ENCODE measurements at regions not wholly inside any gene's neighbourhood (a gene's known extent, or its start where the extent isn't known, plus 50 kb on each side); places are given as distances from the start of the nearest gene placed in this dataset.

DNA sequence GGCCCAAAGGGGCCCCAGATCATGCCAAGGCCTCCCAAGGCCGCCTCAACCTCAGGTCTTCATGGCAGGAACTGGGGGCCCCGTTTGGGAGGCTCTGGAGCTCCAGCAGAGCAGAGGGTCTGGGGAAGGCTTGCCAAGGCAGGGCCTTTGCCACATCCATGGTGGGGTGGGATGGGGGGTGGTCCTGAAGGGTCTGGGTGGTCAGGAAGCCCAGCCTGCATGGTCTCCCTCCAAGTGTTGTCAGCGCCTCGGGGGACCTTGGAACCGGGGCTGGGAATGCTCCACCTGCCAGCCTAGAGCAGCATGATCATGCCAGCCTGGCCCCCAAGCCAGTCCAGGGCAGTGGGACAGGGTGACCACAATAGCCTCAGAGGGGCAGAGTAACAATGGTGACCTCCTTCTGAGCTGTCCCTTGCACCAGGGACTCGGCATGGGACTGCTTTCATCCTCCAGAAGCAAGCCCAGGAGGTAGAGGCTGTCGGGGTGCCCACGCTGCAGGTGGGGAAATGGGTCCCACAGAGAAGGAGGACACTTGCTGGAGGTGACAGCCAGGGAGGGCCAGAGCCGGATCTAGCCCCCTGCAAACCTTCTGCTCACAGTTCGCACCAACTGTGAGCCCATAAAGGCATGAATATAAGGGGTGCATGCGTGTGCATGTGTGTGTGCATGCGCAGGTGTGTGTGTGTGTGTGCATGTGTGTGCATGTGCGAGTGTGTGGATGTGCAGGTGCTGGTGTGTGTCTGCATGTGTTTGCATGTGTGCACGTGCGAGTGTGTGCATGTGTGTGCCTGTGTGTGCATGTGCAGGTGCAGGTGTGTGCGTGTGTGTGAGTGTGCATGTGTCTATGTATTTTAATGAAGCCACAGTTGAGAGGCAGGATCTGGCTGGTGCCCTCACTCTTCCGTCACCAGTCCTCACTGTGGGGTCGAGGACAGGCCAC is 63.8 kb downstream of the MYEOV start:
- TF ChIP-seq, protein P1, sequence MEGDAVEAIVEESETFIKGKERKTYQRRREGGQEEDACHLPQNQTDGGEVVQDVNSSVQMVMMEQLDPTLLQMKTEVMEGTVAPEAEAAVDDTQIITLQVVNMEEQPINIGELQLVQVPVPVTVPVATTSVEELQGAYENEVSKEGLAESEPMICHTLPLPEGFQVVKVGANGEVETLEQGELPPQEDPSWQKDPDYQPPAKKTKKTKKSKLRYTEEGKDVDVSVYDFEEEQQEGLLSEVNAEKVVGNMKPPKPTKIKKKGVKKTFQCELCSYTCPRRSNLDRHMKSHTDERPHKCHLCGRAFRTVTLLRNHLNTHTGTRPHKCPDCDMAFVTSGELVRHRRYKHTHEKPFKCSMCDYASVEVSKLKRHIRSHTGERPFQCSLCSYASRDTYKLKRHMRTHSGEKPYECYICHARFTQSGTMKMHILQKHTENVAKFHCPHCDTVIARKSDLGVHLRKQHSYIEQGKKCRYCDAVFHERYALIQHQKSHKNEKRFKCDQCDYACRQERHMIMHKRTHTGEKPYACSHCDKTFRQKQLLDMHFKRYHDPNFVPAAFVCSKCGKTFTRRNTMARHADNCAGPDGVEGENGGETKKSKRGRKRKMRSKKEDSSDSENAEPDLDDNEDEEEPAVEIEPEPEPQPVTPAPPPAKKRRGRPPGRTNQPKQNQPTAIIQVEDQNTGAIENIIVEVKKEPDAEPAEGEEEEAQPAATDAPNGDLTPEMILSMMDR (IDR thresholded peaks at IDR 0.05; ENCODE audit: insufficient read depth, low read depth, low read length, missing control alignments) = no peak
- no peak overlapping the region for H3K4me3 ChIP-seq (ENCODE audit: low read depth, low read length)
- DNase-seq (ENCODE audit: low read depth) = no peak

DNA sequence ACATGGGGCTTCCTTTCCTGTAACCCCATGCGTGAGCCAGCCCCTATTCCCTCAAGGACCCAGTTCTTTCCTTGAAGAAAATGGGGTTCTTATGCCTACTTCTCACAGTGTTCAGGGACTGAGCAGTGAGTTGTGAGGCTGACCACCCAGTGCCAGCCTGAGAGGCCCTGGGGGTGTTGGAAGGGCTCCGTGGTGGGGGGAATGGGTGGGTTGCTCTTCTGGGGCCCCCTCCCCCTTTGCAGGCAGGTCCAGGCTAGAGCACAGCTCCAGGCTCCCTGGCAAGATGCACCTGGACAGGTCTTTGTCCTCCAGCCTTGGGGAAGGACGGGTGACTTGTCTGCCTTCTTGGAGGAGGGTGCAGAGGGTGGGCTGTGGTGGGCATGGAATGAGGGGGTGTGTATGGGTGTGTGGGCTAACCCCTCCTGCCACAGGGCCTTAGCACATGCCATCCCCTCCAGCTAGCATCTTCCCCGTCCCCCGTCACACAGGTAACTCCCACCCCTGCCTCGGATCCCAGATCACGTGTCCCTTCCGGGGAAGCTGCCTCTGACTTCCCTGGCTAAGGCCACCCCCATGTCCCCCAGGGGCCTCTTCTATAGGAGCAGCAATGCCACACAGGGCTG is 64.6 kb downstream of the MYEOV start:
- H3K4me3 ChIP-seq (ENCODE audit: low read depth, low read length) = no peak overlapping the region
- TF ChIP-seq, protein P1 (IDR thresholded peaks at IDR 0.05; ENCODE audit: insufficient read depth, low read depth, low read length, missing control alignments) = no peak
- DNase-seq (ENCODE audit: low read depth) = no peak

DNA sequence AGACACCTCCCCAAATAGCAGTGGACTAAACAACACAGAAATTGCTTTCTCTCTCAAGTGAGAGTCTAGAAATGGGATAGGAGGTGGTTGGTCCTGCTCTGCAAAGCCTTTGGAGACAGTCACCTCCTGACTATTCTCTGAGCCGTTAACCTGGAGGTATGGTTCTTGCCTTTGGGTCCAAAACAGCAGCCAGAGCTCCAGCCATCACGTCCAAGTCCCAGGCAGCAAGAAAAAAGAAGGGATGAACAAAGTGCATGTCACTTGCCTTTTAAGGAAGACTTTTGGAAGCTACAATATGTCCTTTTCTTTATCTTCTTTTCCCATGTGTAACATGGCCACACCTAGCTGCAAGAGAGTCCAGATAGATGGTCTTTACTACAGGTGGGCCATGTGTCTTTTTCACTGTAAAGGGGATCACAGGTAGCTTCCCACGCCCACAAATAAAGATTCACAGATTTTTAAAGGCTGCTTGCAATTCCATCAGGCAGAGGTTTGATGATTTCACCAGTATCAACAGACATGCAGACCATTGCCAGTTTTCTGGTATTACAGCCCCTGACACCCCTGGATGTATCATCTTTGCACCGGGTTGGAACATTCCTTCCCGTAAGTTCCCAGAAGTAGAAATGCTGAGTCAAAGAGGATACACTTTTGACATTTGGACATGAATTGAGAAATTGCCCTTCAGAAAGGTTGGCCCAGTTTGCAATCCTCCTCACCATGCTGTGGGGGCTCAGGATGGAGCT is 66.0 kb downstream of the MYEOV start:
- TF ChIP-seq, protein P1 (IDR thresholded peaks at IDR 0.05; ENCODE audit: insufficient read depth, low read depth, low read length, missing control alignments) = no peak
- no peak overlapping the region for H3K4me3 ChIP-seq (ENCODE audit: low read depth, low read length)
- DNase-seq (ENCODE audit: low read depth) = no peak

DNA sequence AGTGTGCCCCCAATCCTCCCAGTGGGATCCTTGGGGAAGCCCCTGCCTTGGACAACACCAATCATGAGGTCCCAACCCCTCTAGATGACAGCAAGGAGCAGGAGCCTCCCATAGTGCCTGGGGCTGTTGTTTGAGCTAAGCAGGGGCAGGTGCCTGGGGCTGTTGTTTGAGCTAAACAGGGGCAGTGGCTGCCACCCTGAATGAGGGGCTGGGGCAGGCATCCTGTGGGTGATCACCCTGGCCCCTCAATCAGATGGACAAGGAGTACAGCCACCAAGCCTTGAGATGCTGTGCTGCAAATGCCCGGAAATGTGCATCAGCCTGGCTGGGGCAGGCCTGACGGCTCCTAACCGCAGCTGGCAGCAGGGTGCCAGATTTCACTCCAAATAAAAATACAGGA is 66.7 kb downstream of the MYEOV start:
- DNase-seq (ENCODE audit: low read depth) = no peak
- H3K4me3 ChIP-seq (ENCODE audit: low read depth, low read length) = no peak overlapping the region
- TF ChIP-seq, protein P1 (IDR thresholded peaks at IDR 0.05; ENCODE audit: insufficient read depth, low read depth, low read length, missing control alignments) = no peak

DNA sequence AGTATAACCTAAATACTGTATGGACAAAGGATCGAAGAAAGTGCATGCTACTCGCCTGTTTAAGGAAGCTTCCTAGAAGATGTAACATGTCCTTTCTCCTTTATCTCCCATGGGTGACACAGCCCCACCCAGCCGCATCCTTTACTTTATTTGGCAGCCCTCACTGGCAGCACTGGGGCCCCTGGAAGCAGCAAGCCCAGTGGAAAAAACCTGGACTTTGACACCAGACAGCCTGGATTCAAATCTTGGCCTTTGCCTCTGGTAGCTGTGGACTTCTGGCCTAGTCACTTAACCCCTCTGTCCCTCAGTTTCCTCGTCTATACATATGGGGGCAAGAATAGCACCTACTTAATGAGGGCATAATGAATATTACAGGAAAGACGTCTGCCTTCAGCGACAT is 67.1 kb downstream of the MYEOV start:
- no peak for DNase-seq (ENCODE audit: low read depth)
- TF ChIP-seq, protein P1 (IDR thresholded peaks at IDR 0.05; ENCODE audit: insufficient read depth, low read depth, low read length, missing control alignments) = no peak
- no peak overlapping the region for H3K4me3 ChIP-seq (ENCODE audit: low read depth, low read length)

DNA sequence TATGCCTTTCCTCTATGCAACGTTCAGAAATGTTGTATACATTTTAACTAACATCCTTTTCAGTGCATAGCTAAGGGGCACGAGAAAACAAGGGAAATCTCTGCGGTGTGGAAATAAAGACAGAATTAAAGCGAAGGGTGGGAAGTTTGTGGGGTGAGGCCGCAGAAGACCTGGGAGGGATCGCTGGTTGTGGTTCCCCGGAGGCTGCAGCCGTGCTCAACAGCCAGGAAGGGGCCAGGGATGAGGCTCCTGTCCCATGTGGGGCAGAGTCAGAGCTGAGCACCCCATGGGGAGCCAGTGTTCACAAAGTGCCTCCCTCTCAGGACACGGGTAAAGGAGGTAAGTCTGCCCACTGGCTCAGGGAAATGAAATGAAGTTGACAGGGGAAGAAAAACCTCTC is 67.5 kb downstream of the MYEOV start:
- TF ChIP-seq, protein P1 (IDR thresholded peaks at IDR 0.05; ENCODE audit: insufficient read depth, low read depth, low read length, missing control alignments) = no peak
- no peak overlapping the region for H3K4me3 ChIP-seq (ENCODE audit: low read depth, low read length)
- DNase-seq (ENCODE audit: low read depth) = no peak
